ENCODE measurements at regions not wholly inside any gene's neighbourhood (a gene's known extent, or its start where the extent isn't known, plus 50 kb on each side); places are given as distances from the start of the nearest gene placed in this dataset.
"Not testable (repeated sequence)": the region's sequence is repeated elsewhere in the genome, so short reads cannot be mapped to it uniquely, and the experiment has no call there.

- no peak for DNase-seq
- H3K27me3 Mint-ChIP-seq, result no peaks in the 10 kb centered on the region
- H3K4me3 Mint-ChIP-seq, result no peak overlapping the region
- H3K27ac Mint-ChIP-seq, result no peak overlapping the region
- H3K36me3 Mint-ChIP-seq, result no peaks in the 10 kb centered on the region
- no peak for ATAC-seq
- POLR2A ChIA-PET, result no interaction called here
- peaks cover 0 to 2% (median 0%) of the 10 kb centered on the region in 4 donors for H3K4me1 Mint-ChIP-seq
- H3K9me3 Mint-ChIP-seq, result peaks cover 0 to 2% (median 0%) of the 10 kb centered on the region in 9 donors
Measured at GRCh38 chr4:77352192-77352591, 195.2 kb downstream of the CCNG2 start.

GRCh38 chr4:77353724-77354315 is 196.8 kb downstream of the CCNG2 start:
- H3K4me3 Mint-ChIP-seq, H3K36me3 Mint-ChIP-seq, DNase-seq, H3K27me3 Mint-ChIP-seq, ATAC-seq, H3K4me1 Mint-ChIP-seq, POLR2A ChIA-PET, H3K9me3 Mint-ChIP-seq, H3K27ac Mint-ChIP-seq: not testable (repeated sequence)

DNA sequence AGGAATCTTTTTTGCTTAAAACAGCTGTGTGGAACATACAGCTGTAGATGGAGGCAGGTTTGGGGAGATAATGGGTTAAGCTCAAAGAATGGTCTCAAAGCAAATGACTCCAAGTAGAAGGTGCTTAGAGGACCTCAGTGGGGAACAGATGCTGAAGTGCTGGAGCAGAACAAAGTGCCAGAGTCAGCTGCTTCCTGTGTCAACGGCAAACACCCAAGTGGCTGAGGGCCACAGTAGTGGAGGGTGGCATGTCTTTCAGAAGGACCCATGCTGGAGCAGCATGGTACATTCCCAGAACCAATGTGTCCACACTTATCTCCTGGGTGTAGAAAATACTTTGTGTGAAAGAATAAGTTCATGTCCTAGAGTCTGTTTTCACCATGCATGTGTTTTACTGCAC is 197.5 kb downstream of the CCNG2 start:
- POLR2A ChIA-PET, result no interaction called here
- Mint-ChIP-seq H3K36me3 (no peaks in the 10 kb centered on the region), H3K27ac (no peak overlapping the region)

DNA sequence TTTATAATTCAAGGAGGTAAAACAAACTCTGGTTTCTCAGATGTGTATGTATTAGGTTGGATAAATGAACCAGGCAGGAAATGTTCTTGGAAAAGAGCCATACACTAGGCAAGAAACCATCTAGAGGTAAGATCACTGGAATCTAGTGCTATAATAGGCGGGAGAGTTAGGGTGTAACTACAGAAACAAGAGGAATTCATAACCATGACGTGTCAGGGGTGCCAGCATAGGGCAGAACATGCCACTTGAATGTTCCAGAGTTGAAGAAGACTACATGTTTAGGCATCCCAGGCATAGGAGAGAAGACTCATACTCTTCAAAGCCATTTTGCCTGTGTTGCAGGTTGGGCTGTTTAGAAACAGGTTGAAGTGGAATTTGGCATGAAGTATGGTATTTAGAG is 198.7 kb downstream of the CCNG2 start:
- H3K4me1 Mint-ChIP-seq, result peaks cover 0 to 2% (median 0%) of the 10 kb centered on the region in 4 donors
- no peak overlapping the region for H3K4me3 Mint-ChIP-seq
- peaks cover 0 to 1% (median 0%) of the 10 kb centered on the region in 9 donors for H3K9me3 Mint-ChIP-seq

More for the DNA sequence above, 197.5 kb downstream of the CCNG2 start:
- no peak for ATAC-seq
- Mint-ChIP-seq H3K9me3 (peaks cover 0 to 2% (median 0%) of the 10 kb centered on the region in 9 donors), H3K4me3 (no peak overlapping the region), H3K4me1 (peaks cover 0 to 2% (median 0%) of the 10 kb centered on the region in 4 donors), H3K27me3 (peaks cover 0 to under 1% (median 0%) of the 10 kb centered on the region in 5 donors)
- no peak for DNase-seq

DNA sequence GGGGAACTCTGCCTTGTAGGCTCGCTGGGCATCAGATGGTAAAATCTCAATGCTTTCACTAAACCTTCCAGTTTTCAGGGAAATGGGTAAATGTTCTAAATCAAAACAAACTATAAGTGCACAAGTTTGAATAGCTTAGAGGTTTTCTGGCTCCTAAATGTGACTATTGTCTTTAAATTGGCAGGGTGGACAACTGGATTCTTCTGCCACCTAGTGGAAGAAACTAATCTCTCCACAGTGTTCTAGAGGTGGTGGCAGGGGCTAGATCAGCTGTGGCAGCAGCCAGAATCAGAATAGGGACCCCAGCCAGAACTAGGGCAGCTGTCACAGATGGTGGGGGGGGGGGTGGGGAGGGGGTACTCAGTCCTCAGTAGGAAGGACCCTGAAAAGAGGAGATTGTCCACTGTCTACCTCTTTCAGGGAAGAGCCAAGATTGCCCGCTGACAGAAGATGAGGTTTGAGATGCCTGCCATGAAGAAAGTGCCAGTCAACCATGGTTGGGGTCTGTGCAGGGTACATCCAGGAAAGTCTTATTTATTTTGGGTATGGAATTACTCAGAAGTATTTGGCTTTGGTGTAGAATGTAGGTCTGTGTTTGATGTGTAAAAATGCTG is 201.4 kb downstream of the CCNG2 start:
- Mint-ChIP-seq H3K27me3 (peaks cover 0 to 4% (median 0%) of the 10 kb centered on the region in 5 donors), H3K9me3 (no peaks in the 10 kb centered on the region), H3K27ac (no peak overlapping the region), H3K4me1 (peaks cover 0 to 2% (median 0%) of the 10 kb centered on the region in 4 donors), H3K36me3 (no peaks in the 10 kb centered on the region), H3K4me3 (no peak overlapping the region)
- POLR2A ChIA-PET, result interaction anchor here (0.6 kb wide), 1 partner anchor 364 kb away, joined by 3 read pairs; no protein-coding TSS in a partner anchor
- peak in 4 of 10 donors; percentile 6 to 28 (median 12) for DNase-seq
- no peak for ATAC-seq

More for the DNA sequence above, 198.7 kb downstream of the CCNG2 start:
- POLR2A ChIA-PET, result no interaction called here
- peaks cover 0 to 4% (median 0%) of the 10 kb centered on the region in 5 donors for H3K27me3 Mint-ChIP-seq
- H3K27ac Mint-ChIP-seq, result no peak overlapping the region
- ATAC-seq, result no peak
- H3K36me3 Mint-ChIP-seq, result no peaks in the 10 kb centered on the region
- no peak for DNase-seq

DNA sequence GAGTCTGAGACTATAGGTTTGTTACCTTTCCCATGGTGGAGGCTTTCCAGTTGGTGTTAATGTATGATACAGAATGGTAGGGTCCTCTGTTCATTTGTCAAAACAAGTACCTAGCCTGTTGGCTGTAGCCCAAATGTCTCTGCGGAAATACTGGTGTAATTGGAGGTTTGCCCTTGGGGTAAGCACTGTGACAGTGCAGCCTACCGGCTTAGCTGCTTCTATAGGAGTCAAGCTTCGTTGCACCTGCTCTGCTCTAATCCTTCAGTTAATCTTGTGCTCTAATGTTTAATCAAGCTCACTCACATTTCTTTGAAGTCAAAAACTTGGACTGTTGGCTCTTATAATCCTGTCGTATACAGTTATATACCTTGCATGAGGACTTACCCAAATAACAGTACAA is 203.4 kb downstream of the CCNG2 start:
- Mint-ChIP-seq H3K27me3 (peaks cover 0 to 4% (median 0%) of the 10 kb centered on the region in 5 donors), H3K36me3 (no peaks in the 10 kb centered on the region), H3K4me3 (no peak overlapping the region), H3K9me3 (no peaks in the 10 kb centered on the region), H3K4me1 (no peaks in the 10 kb centered on the region), H3K27ac (no peak overlapping the region)
- POLR2A ChIA-PET, result no interaction called here
- DNase-seq (no peak), ATAC-seq (no peak)

DNA sequence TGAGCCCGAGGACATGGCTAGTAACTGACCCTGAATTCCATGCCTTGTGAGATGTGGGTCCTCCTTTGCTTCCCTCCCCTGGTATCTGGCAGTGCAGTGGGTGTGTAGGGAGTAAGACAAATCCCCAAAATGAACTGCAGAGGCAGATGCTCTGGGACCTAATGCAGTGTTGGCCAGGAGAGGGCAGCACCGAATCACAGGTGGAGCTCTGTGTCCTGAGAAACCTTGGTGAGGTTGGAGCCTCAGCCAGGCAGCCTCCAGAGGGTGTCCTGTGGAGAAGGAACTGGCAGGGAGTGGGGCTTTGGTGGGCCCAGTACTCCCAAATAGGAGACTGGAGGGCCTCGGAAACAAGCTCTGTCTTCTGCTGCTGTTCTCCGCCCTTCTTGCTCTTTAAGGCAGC is 209.9 kb downstream of the CCNG2 start:
- H3K27ac Mint-ChIP-seq, H3K36me3 Mint-ChIP-seq, POLR2A ChIA-PET, H3K4me1 Mint-ChIP-seq, ATAC-seq, H3K27me3 Mint-ChIP-seq, DNase-seq, H3K4me3 Mint-ChIP-seq: not testable (repeated sequence)
- peaks cover 0 to 13% (median 0%) of the 10 kb centered on the region in 9 donors for H3K9me3 Mint-ChIP-seq

- no peak for ATAC-seq
- H3K9me3 Mint-ChIP-seq, result peaks cover 0 to 13% (median 0%) of the 10 kb centered on the region in 9 donors
- POLR2A ChIA-PET, result no interaction called here
- no peak overlapping the region for H3K4me3 Mint-ChIP-seq
- peaks cover 0 to 13% (median 1%) of the 10 kb centered on the region in 5 donors for H3K27me3 Mint-ChIP-seq
- no peak for DNase-seq
- no peak overlapping the region for H3K27ac Mint-ChIP-seq
- no peaks in the 10 kb centered on the region for H3K36me3 Mint-ChIP-seq
- no peaks in the 10 kb centered on the region for H3K4me1 Mint-ChIP-seq
Measured at GRCh38 chr4:77367638-77368037, 210.6 kb downstream of the CCNG2 start.

GRCh38 chr4:77372375-77372774 is 215.4 kb downstream of the CCNG2 start:
- DNase-seq (no peak), ATAC-seq (no peak)
- Mint-ChIP-seq H3K4me3 (no peak overlapping the region), H3K27me3 (peaks cover 0 to 18% (median 1%) of the 10 kb centered on the region in 5 donors), H3K36me3 (no peaks in the 10 kb centered on the region), H3K4me1 (no peaks in the 10 kb centered on the region), H3K27ac (no peak overlapping the region), H3K9me3 (peaks cover 0 to 12% (median 0%) of the 10 kb centered on the region in 9 donors)
- POLR2A ChIA-PET, result no interaction called here

GRCh38 chr4:77375866-77376607 is 219.0 kb downstream of the CCNG2 start:
- DNase-seq (no peak), ATAC-seq (no peak)
- no peak overlapping the region for H3K4me3 Mint-ChIP-seq
- H3K9me3 Mint-ChIP-seq, result no peaks in the 10 kb centered on the region
- H3K27ac Mint-ChIP-seq, result no peak overlapping the region
- no peaks in the 10 kb centered on the region for H3K36me3 Mint-ChIP-seq
- POLR2A ChIA-PET, result no interaction called here
- peaks cover 0 to 18% (median 5%) of the 10 kb centered on the region in 5 donors for H3K27me3 Mint-ChIP-seq
- H3K4me1 Mint-ChIP-seq, result no peaks in the 10 kb centered on the region

DNA sequence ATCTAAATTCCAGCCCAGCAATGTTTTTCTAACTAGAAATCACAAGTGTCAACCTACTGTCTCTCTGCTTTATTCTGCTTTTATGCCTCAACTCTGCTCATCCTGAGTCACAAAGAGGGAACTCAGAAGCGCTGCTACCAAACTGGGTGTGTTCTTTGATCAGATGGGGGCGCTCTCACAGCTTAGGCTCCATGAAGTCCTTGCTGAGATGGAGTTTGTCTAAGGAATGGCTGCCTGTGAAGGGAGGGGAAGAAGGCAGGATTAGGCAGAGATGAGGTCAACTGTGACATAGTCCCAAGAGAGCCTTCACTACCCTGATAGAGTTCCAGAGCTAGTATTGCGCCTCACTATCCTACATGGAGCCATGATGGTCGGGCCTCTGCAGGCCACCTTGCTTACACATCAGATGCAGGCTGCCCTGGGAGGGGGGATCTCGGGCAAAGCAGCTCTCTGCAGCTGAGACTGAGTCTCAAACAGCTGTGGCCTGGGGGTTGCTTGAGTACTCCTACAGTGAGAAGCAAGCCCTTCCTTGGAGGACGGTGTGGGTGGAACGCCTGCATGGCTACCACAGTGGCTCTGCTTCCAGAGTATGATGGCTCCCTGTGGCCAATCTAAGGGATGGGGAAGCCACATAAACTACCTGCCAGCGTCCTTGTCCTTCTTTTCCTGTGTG is 219.9 kb downstream of the CCNG2 start:
- DNase-seq, result no peak
- H3K4me1 Mint-ChIP-seq, result no peaks in the 10 kb centered on the region
- ATAC-seq, result no peak
- POLR2A ChIA-PET, result no interaction called here
- H3K36me3 Mint-ChIP-seq, result no peaks in the 10 kb centered on the region
- H3K27ac Mint-ChIP-seq, result no peak overlapping the region
- H3K4me3 Mint-ChIP-seq, result no peak overlapping the region
- H3K27me3 Mint-ChIP-seq, result peaks cover 0 to 12% (median 5%) of the 10 kb centered on the region in 5 donors
- H3K9me3 Mint-ChIP-seq, result no peaks in the 10 kb centered on the region

- Mint-ChIP-seq H3K4me3 (no peak overlapping the region), H3K36me3 (no peaks in the 10 kb centered on the region), H3K27ac (no peak overlapping the region), H3K27me3 (peaks cover 0 to 5% (median 1%) of the 10 kb centered on the region in 5 donors), H3K4me1 (peaks cover 0 to 2% (median 0%) of the 10 kb centered on the region in 4 donors), H3K9me3 (no peaks in the 10 kb centered on the region)
- DNase-seq (no peak), ATAC-seq (no peak)
- POLR2A ChIA-PET, result no interaction called here
Measured at GRCh38 chr4:77384094-77384493, 221.5 kb upstream of the CXCL13 start.
